ENCODE measurements at regions not wholly inside any gene's neighbourhood (a gene's known extent, or its start where the extent isn't known, plus 50 kb on each side); places are given as distances from the start of the nearest gene placed in this dataset.

DNA sequence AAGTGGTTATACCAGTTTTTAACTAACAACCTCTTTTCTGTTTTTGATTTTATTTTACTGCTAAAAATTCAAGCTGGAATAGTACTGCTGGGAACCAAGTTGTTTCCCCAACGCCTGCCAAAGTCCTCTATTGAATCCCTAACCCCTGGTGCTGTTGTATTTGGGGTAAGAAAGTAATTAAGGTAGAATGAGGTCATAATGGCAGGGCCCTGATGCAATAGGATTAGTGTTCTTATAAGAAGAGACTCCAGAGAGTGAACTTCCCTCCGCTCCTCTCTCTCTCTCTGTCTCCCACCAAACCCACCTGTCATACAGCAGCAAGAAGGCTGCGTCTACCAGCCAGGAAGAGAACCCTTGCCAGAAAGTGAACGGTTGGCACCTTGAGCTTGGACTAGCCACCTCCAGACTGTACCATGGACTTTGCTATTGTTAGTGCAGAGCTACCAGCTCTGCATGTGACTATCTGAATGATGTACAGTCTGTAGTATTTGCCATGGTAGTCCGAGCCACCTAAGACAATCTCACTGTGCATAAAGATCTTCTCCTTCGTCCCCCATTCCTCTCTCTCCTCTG, 86.5 kb upstream of the KLF6 start:
- DNase-seq (ENCODE audit: low read depth): no peak
- Histone ChIP-seq H3K27ac (ENCODE audit: low read depth, low read length) (no peak overlapping the region), H3K36me3 (ENCODE audit: insufficient read depth, low read length) (no peaks in the 10 kb centered on the region), H3K27me3 (ENCODE audit: insufficient read depth, low read length) (no peaks in the 10 kb centered on the region), H3K4me1 (ENCODE audit: insufficient read depth, low read length) (no peaks in the 10 kb centered on the region), H3K9ac (ENCODE audit: low read length) (no peak overlapping the region), H3K9me3 (ENCODE audit: insufficient read depth, low read depth, low read length) (no peaks in the 10 kb centered on the region), H4K20me1 (ENCODE audit: insufficient read depth, low read length) (no peaks in the 10 kb centered on the region), H3K79me2 (ENCODE audit: insufficient read depth, low read length) (no peaks in the 10 kb centered on the region), H3K4me3 (ENCODE audit: insufficient read depth, low read depth, low read length) (no peak overlapping the region), H2AFZ (ENCODE audit: low read depth, low read length) (no peak overlapping the region), H3K4me2 (ENCODE audit: low read length) (no peak overlapping the region)
- Mint-ChIP-seq H3K4me3 (ENCODE audit: unreplicated experiment) (no peak overlapping the region), H3K4me1 (ENCODE audit: low read depth, unreplicated experiment) (peaks cover 18% of the 10 kb centered on the region), H3K27me3 (ENCODE audit: low read depth, unreplicated experiment) (peaks cover 2% of the 10 kb centered on the region), H3K9me3 (ENCODE audit: unreplicated experiment) (peaks cover 2% of the 10 kb centered on the region), H3K27ac (ENCODE audit: unreplicated experiment) (no peak overlapping the region), H3K36me3 (ENCODE audit: low read depth, unreplicated experiment) (no peaks in the 10 kb centered on the region)
- FAIRE-seq: no peak
- TF ChIP-seq CTCF (IDR thresholded peaks at IDR 0.05; ENCODE audit: insufficient read depth, low read depth, low read length) (no peak), EZH2 (IDR thresholded peaks at IDR 0.05; ENCODE audit: insufficient read depth, low read length) (no peak)

- no peak overlapping the region for H3K27ac Mint-ChIP-seq (ENCODE audit: unreplicated experiment)
- Histone ChIP-seq H3K36me3 (ENCODE audit: insufficient read depth, low read length) (no peaks in the 10 kb centered on the region), H3K79me2 (ENCODE audit: insufficient read depth, low read length) (no peaks in the 10 kb centered on the region), H3K9ac (ENCODE audit: low read length) (no peak overlapping the region), H3K4me1 (ENCODE audit: insufficient read depth, low read length) (no peaks in the 10 kb centered on the region), H3K27me3 (ENCODE audit: insufficient read depth, low read length) (no peaks in the 10 kb centered on the region), H4K20me1 (ENCODE audit: insufficient read depth, low read length) (no peaks in the 10 kb centered on the region), H3K4me2 (ENCODE audit: low read length) (no peak overlapping the region), H3K9me3 (ENCODE audit: insufficient read depth, low read depth, low read length) (no peaks in the 10 kb centered on the region), H3K4me3 (ENCODE audit: insufficient read depth, low read depth, low read length) (no peak overlapping the region), H3K27ac (ENCODE audit: low read depth, low read length) (no peak overlapping the region), H2AFZ (ENCODE audit: low read depth, low read length) (no peak overlapping the region)
- DNase-seq (ENCODE audit: low read depth) (no peak), FAIRE-seq (no peak)
- no peaks in the 10 kb centered on the region for H3K36me3 Mint-ChIP-seq (ENCODE audit: low read depth, unreplicated experiment)
- peaks cover 2% of the 10 kb centered on the region for H3K9me3 Mint-ChIP-seq (ENCODE audit: unreplicated experiment)
- peaks cover 18% of the 10 kb centered on the region for H3K4me1 Mint-ChIP-seq (ENCODE audit: low read depth, unreplicated experiment)
- TF ChIP-seq EZH2 (IDR thresholded peaks at IDR 0.05; ENCODE audit: insufficient read depth, low read length) (no peak), CTCF (IDR thresholded peaks at IDR 0.05; ENCODE audit: insufficient read depth, low read depth, low read length) (no peak)
- no peak overlapping the region for H3K4me3 Mint-ChIP-seq (ENCODE audit: unreplicated experiment)
- peaks cover 2% of the 10 kb centered on the region for H3K27me3 Mint-ChIP-seq (ENCODE audit: low read depth, unreplicated experiment)
These were observed 84.0 kb upstream of the KLF6 start for GRCh38 chr10:3869036-3869435.

DNA sequence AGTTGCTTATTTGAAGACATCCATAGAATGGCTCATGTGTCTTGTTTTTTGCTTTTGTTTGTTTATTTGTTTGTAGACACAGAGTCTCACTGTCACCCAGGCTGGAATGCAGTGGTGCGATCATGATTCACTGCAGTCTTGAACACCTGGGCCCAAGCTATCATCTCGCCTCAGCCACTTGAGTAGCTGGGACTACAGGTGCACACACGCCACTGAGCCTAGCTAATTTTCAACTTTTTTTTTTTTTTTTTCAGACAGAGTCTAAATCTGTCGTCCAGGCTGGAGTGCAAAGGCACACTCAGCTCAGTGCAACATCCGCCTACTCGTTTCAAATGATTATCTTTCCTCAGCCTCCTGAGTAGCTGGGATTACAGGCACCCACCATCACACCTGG, 83.3 kb upstream of the KLF6 start:
- no peak for FAIRE-seq
- H3K4me3 Mint-ChIP-seq (ENCODE audit: unreplicated experiment): no peak overlapping the region
- peaks cover 14% of the 10 kb centered on the region for H3K4me1 Mint-ChIP-seq (ENCODE audit: low read depth, unreplicated experiment)
- Histone ChIP-seq H3K9me3 (ENCODE audit: insufficient read depth, low read depth, low read length) (no peaks in the 10 kb centered on the region), H3K4me3 (ENCODE audit: insufficient read depth, low read depth, low read length) (no peak overlapping the region), H3K4me2 (ENCODE audit: low read length) (no peak overlapping the region), H3K36me3 (ENCODE audit: insufficient read depth, low read length) (no peaks in the 10 kb centered on the region), H3K27ac (ENCODE audit: low read depth, low read length) (no peak overlapping the region), H2AFZ (ENCODE audit: low read depth, low read length) (no peak overlapping the region), H4K20me1 (ENCODE audit: insufficient read depth, low read length) (no peaks in the 10 kb centered on the region), H3K9ac (ENCODE audit: low read length) (no peak overlapping the region), H3K4me1 (ENCODE audit: insufficient read depth, low read length) (no peaks in the 10 kb centered on the region), H3K79me2 (ENCODE audit: insufficient read depth, low read length) (no peaks in the 10 kb centered on the region), H3K27me3 (ENCODE audit: insufficient read depth, low read length) (no peaks in the 10 kb centered on the region)
- no peaks in the 10 kb centered on the region for H3K36me3 Mint-ChIP-seq (ENCODE audit: low read depth, unreplicated experiment)
- peaks cover 2% of the 10 kb centered on the region for H3K27me3 Mint-ChIP-seq (ENCODE audit: low read depth, unreplicated experiment)
- peaks cover 2% of the 10 kb centered on the region for H3K9me3 Mint-ChIP-seq (ENCODE audit: unreplicated experiment)
- DNase-seq (ENCODE audit: low read depth): no peak
- no peak overlapping the region for H3K27ac Mint-ChIP-seq (ENCODE audit: unreplicated experiment)
- no peak for TF ChIP-seq EZH2 (IDR thresholded peaks at IDR 0.05; ENCODE audit: insufficient read depth, low read length)
- TF ChIP-seq CTCF (IDR thresholded peaks at IDR 0.05; ENCODE audit: insufficient read depth, low read depth, low read length): no peak
